HL-60 (cell line): ENCODE measurements at regions not wholly inside any gene's neighbourhood (a gene's known extent, or its start where the extent isn't known, plus 50 kb on each side); places are given as distances from the start of the nearest gene placed in this dataset.

Source experiments
- DNase-seq, 2 experiments: peaks; one replicate each; pipeline ENCODE4 v3.0.0-alpha.2; 2010 to 2020; ENCODE audit warnings: low read depth in 1 of 2, low spot score in 1 of 2
- H3K27ac ChIP-seq: fragments of 250-450 bp; sonication (Bioruptor Pico); replicated peaks from 2 replicates; pipeline ENCODE4 v1.5.1; 2020; ENCODE audit warnings: mild to moderate bottlenecking, moderate library complexity
- H3K27me3 ChIP-seq: fragments of 250-450 bp; sonication (Bioruptor Pico); 2 replicates; pipeline ENCODE4 v1.5.1; 2021; ENCODE audit warnings: mild to moderate bottlenecking, moderate library complexity; ENCODE audit not compliant: insufficient read depth, poor library complexity, severe bottlenecking
- H3K4me3 ChIP-seq: replicated peaks from 2 replicates; pipeline ENCODE4 v1.5.1; 2011; ENCODE audit warnings: mild to moderate bottlenecking, control low read depth, low read length; ENCODE audit not compliant: insufficient read depth
- CTCF ChIP-seq: IDR thresholded peaks from one replicate; pipeline ENCODE4 v1.5.1; 2011; ENCODE audit warnings: low read length, control low read depth, inconsistent platforms; ENCODE audit not compliant: insufficient read depth
- GABPA ChIP-seq: IDR thresholded peaks from 2 replicates; pipeline ENCODE4 v1.6.1; 2012; ENCODE audit warnings: low read depth
- POLR2AphosphoS5 ChIP-seq: IDR thresholded peaks from 2 replicates; pipeline ENCODE4 v1.6.1; 2012; ENCODE audit warnings: low read depth
- REST ChIP-seq: IDR thresholded peaks from 2 replicates; pipeline ENCODE4 v1.6.1; 2012; ENCODE audit warnings: low read depth; ENCODE audit not compliant: insufficient replicate concordance
- SPI1 ChIP-seq: IDR thresholded peaks from 2 replicates; pipeline ENCODE4 v1.6.1; 2012; ENCODE audit warnings: low read depth, mild to moderate bottlenecking, borderline replicate concordance

- no peak for DNase-seq
- no peaks in the 10 kb centered on the region for H3K27me3 ChIP-seq
- no peak overlapping the region for H3K4me3 ChIP-seq
- TF ChIP-seq REST = no peak
- TF ChIP-seq SPI1 = no peak
- TF ChIP-seq CTCF = no peak
- no peak for TF ChIP-seq GABPA
- no peak for TF ChIP-seq POLR2AphosphoS5
- H3K27ac ChIP-seq = no peak overlapping the region
Measured at GRCh38 chr2:4455486-4456155, 752.2 kb downstream of the DCDC2C start.

- H3K27me3 ChIP-seq = no peaks in the 10 kb centered on the region
- no peak overlapping the region for H3K27ac ChIP-seq
- no peak for DNase-seq
- H3K4me3 ChIP-seq = no peak overlapping the region
- TF ChIP-seq POLR2AphosphoS5 = no peak
- TF ChIP-seq SPI1 = no peak
- no peak for TF ChIP-seq REST
- no peak for TF ChIP-seq GABPA
- no peak for TF ChIP-seq CTCF
Measured at GRCh38 chr2:4464634-4465266, 761.4 kb downstream of the DCDC2C start.

GRCh38 chr2:4465671-4466070 lies 762.3 kb downstream of the DCDC2C start:
- TF ChIP-seq SPI1 (no peak), GABPA (no peak), CTCF (no peak), POLR2AphosphoS5 (no peak), REST (no peak)
- Histone ChIP-seq H3K4me3 (no peak overlapping the region), H3K27ac (no peak overlapping the region), H3K27me3 (no peaks in the 10 kb centered on the region)
- DNase-seq = no peak
